C4-2B (cell line): ENCODE measurements at regions not wholly inside any gene's neighbourhood (a gene's known extent, or its start where the extent isn't known, plus 50 kb on each side); places are given as distances from the start of the nearest gene placed in this dataset.

Experiments
- H3K27ac ChIP-seq: fragments of 450-650 bp; 2 replicates; pipeline ENCODE4 v1.5.1; 2017
- ZFX ChIP-seq: fragments of 450-650 bp; IDR thresholded peaks from 2 replicates; pipeline ENCODE4 v1.6.1; 2017
- TF ChIP-seq, protein P1 (sequence below): fragments of 450-650 bp; conservative IDR thresholded peaks from 2 replicates; pipeline ENCODE4 v1.5.1; 2017; ENCODE audit warnings: mild to moderate bottlenecking

DNA sequence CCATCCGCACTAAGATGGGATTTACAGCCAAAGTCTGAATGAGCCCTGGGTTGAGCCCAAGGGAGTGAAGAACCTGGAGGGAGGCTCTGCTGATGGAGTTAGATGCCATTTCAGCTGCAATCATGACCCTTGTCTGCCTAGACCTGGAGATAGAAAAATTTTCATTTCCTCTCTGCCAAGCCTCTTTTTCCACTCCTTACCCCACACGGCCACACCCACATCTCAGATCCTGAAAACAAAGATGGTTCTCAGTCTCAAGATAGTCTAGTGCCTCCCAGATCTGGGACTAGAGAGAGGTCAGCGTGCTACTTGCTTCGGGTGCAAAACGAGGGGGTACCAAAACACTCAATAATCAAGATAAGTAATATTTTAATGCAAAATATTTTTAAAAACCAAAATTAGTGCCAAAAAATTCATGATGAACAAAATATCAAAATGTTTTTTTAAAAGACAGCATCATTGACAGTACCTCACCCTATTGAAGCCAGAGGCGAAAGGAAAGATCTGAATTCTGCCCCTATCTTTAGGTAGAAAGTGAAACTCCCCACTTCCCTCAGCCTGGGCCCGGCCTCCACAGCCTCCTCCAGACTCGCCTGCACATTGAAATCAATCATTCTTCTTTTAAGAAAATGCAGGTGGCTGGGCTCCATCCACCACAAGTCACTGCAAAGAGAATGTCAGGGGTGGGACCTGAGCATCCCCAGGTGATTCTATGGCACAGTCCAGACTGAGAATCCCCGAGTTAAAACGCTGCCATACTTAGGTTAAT is 57.8 kb upstream of the GPR45 start:
- no peak overlapping the region for H3K27ac ChIP-seq
- no peak for TF ChIP-seq ZFX
- TF ChIP-seq, protein P1, sequence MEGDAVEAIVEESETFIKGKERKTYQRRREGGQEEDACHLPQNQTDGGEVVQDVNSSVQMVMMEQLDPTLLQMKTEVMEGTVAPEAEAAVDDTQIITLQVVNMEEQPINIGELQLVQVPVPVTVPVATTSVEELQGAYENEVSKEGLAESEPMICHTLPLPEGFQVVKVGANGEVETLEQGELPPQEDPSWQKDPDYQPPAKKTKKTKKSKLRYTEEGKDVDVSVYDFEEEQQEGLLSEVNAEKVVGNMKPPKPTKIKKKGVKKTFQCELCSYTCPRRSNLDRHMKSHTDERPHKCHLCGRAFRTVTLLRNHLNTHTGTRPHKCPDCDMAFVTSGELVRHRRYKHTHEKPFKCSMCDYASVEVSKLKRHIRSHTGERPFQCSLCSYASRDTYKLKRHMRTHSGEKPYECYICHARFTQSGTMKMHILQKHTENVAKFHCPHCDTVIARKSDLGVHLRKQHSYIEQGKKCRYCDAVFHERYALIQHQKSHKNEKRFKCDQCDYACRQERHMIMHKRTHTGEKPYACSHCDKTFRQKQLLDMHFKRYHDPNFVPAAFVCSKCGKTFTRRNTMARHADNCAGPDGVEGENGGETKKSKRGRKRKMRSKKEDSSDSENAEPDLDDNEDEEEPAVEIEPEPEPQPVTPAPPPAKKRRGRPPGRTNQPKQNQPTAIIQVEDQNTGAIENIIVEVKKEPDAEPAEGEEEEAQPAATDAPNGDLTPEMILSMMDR: no peak

DNA sequence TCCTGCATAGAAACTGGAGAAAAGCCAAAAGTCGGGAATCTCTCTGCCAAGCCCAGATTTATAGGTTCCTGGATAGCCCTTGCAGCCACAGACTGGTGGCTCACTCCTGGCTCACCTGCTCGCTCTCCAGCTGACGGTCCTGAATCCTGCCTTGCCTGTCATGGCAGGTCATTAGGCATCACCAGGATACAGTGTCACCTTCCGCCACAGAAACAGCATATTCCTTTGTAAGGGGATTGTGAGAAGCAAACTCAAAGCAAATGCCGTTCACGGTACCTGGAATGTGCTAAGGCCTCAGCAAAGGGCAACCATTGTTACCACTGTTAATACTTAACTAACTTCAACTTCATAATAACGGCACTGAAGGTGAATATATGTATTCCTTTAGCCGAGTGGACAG is 57.1 kb upstream of the GPR45 start:
- TF ChIP-seq, protein P1: no peak
- TF ChIP-seq ZFX: no peak
- no peak overlapping the region for H3K27ac ChIP-seq

DNA sequence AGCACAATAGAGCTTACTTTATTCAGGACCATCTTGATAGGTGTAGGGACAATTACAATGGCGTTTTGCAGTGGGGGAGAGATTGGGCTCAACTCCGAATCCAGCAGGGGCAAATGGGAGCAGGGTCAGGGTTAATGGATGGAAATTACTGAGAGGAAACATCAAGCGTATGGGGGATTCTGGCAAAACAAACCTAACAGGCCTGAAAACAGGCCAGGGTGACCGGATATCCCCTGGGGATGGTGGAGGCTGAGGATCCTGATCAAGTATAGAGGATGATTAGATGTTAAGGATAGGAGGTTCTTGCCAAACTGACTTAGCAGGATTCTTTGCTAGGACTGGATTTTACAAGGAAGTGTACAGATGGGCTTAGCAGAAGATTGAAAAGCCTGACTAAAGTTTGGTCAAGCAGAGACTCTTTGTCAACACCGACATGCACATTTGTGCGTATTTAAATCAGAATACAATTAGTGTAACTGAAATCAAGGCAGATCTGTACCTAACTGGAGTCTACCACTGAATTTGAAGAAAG is 54.5 kb upstream of the GPR45 start:
- H3K27ac ChIP-seq: no peak overlapping the region
- TF ChIP-seq, protein P1: no peak
- no peak for TF ChIP-seq ZFX

DNA sequence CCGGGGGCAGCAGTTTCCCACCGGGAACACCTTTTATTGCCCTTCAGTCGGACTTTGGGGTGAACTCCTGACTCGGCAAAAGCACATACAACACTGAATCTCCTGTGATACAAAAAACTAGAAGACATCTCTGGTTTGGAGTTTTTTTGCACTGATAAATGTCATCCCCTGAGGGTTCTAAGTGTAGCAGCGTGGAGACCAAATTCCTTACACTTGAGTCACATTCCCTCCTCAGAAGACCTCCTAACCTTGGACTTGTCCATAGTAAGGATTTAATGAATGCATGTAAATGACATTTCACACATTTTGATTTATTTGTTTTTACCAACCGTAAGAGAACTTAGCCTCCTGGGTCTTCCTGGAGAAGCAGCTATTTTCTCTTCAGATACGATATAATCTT is 54.0 kb upstream of the GPR45 start:
- TF ChIP-seq, protein P1: no peak
- TF ChIP-seq ZFX: no peak
- H3K27ac ChIP-seq: no peak overlapping the region

DNA sequence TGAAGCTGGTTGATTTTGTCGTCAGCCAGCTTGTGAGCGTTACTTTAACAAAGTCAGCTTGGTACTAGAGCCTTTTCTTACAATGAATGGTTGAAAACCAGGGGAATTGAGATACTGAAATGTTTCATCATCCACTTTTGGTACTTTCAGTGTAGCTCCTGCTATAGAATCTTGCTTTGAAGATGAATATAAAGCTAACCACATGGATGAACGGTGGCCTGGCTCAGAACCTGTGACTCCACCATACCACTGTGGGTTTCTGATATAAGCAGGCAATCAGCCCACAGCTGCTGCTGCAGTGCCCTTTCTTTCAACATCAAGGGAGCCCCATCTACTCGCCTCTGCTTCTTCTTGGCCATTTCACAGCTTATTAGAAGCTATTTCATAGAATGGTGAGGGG is 53.2 kb upstream of the GPR45 start:
- no peak for TF ChIP-seq ZFX
- TF ChIP-seq, protein P1: no peak
- H3K27ac ChIP-seq: no peak overlapping the region
